Kidney epithelial cell (primary cell): ENCODE measurements at regions not wholly inside any gene's neighbourhood (a gene's known extent, or its start where the extent isn't known, plus 50 kb on each side); places are given as distances from the start of the nearest gene placed in this dataset.
"Not testable (repeated sequence)": the region's sequence is repeated elsewhere in the genome, so short reads cannot be mapped to it uniquely, and the experiment has no call there.

Source experiments
- DNase-seq: peaks from one replicate; pipeline ENCODE4 v3.0.0-alpha.2; 2010; ENCODE audit warnings: low read depth
- H3K27me3 ChIP-seq: 2 replicates; pipeline ENCODE4 v1.6.0; 2011; ENCODE audit warnings: low read length; ENCODE audit not compliant: control insufficient read depth, insufficient read depth
- H3K36me3 ChIP-seq: 2 replicates; pipeline ENCODE4 v1.5.1; 2011; ENCODE audit warnings: low read length; ENCODE audit not compliant: control insufficient read depth, insufficient read depth
- H3K4me3 ChIP-seq: 2 replicates; pipeline ENCODE4 v1.5.1; 2011; ENCODE audit warnings: low read depth, mild to moderate bottlenecking, control low read depth, low read length
- CTCF ChIP-seq: IDR thresholded peaks from 2 replicates; pipeline ENCODE4 v1.5.1; 2011; ENCODE audit warnings: mild to moderate bottlenecking, moderate library complexity, low read length, control low read depth, inconsistent platforms; ENCODE audit not compliant: insufficient read depth, poor library complexity, severe bottlenecking

- Histone ChIP-seq H3K27me3 (no peaks in the 10 kb centered on the region), H3K4me3 (no peak overlapping the region), H3K36me3 (no peaks in the 10 kb centered on the region)
- no peak for DNase-seq
- no peak for TF ChIP-seq CTCF
Observed at GRCh38 chrX:124747295-124747694, 400.9 kb downstream of the SH2D1A start.

DNA sequence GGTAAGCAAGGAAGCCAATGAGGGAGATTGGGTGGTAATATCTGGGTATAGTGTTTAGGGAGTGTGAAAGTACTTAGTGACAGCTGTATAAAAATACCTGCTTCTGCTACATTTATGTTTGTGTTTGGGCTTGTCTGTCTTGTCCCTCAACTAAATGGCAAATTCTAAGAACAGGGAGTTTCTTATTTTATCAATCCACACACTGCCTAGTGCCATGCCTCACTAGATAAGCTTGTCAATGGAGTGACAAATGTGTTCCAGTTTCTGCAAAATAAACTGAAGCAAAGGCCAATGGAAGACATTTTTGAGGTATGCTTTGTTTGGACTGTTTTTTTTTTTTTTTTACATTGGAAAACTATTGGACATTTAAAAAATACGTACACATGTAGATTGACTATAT, 418.0 kb downstream of the SH2D1A start:
- no peak overlapping the region for H3K4me3 ChIP-seq
- no peak for TF ChIP-seq CTCF
- DNase-seq: no peak
- no peaks in the 10 kb centered on the region for H3K36me3 ChIP-seq
- no peaks in the 10 kb centered on the region for H3K27me3 ChIP-seq

DNA sequence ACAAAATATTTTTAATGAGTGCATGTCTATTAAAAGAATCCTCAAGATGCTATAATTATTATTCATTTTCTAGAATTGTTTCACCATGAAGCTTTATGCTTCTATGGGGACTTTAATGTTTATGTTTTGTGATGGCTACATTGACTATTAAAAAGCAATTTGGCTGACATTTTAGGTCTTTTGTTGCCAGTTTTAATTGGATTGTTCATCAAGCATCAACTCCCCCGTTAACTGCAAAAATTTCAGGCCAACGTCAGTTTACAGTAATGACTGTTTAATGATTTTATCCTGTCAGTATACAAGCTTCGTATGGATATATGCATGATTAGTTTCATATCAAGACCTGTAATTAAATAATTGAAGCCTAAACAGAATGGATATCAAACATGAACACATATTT, 422.8 kb downstream of the SH2D1A start:
- no peak for DNase-seq
- no peak overlapping the region for H3K4me3 ChIP-seq
- no peak for TF ChIP-seq CTCF
- H3K27me3 ChIP-seq: no peaks in the 10 kb centered on the region
- H3K36me3 ChIP-seq: no peaks in the 10 kb centered on the region

- Histone ChIP-seq H3K4me3 (no peak overlapping the region), H3K27me3 (no peaks in the 10 kb centered on the region), H3K36me3 (no peaks in the 10 kb centered on the region)
- TF ChIP-seq CTCF: no peak
- DNase-seq: no peak
Observed at GRCh38 chrX:124771292-124771691, 424.9 kb downstream of the SH2D1A start.

DNA sequence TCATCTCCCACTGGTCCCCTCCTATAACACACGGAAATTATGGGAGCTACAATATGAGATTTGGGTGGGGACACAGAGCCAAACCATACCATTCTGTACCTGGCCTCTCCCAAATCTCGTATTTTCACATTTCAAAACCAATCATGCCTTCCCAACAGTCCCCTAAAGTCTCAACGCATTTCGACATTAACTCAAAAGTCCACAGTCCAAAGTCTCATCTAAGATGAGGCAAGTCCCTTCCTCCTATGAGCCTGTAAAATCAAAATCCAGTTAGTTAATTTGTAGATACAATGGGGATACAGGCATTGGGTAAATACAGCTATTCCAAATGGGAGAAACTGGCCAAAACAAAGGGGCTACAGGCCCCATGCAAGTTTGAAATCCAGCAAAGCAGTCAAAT, 441.9 kb downstream of the SH2D1A start:
- not testable (repeated sequence) for H3K4me3 ChIP-seq, H3K27me3 ChIP-seq, H3K36me3 ChIP-seq, DNase-seq

- not testable (repeated sequence) for H3K27me3 ChIP-seq, H3K4me3 ChIP-seq, H3K36me3 ChIP-seq, DNase-seq
Observed at GRCh38 chrX:124789874-124790273, 443.5 kb downstream of the SH2D1A start.

GRCh38 chrX:124791492-124792095, 445.2 kb downstream of the SH2D1A start:
- no peak for TF ChIP-seq CTCF
- no peaks in the 10 kb centered on the region for H3K36me3 ChIP-seq
- no peak overlapping the region for H3K4me3 ChIP-seq
- H3K27me3 ChIP-seq: no peaks in the 10 kb centered on the region
- no peak for DNase-seq
